GM19351 (cell line): ENCODE measurements at regions not wholly inside any gene's neighbourhood (a gene's known extent, or its start where the extent isn't known, plus 50 kb on each side); places are given as distances from the start of the nearest gene placed in this dataset.
"Not testable (repeated sequence)": the region's sequence is repeated elsewhere in the genome, so short reads cannot be mapped to it uniquely, and the experiment has no call there.

Experiments used
- ATAC-seq: cut with Tn5 transposase; IDR thresholded peaks from one replicate; pipeline ENCODE4 v1.9.1; 2021; ENCODE audit warnings: mild to moderate bottlenecking, moderate library complexity; ENCODE audit not compliant: unreplicated experiment

DNA sequence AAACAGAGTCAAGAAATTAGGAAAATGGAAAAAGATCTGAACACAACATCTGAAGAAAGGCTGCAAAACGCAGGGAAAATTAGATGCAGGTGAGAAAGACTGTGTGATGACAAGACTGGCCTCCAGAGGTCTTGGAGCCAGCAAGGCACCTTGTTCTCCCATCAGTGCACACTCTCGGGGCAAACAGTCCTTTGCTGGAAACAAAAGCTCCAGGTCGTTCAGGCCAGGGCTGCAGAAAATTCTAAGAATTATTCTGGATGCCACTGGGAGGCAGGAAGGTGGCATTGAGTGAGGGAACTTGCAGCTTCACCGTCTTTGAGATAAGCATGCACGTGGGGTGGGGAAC lies 219.9 kb upstream of the SSTR4 start:
- ATAC-seq: no peak

DNA sequence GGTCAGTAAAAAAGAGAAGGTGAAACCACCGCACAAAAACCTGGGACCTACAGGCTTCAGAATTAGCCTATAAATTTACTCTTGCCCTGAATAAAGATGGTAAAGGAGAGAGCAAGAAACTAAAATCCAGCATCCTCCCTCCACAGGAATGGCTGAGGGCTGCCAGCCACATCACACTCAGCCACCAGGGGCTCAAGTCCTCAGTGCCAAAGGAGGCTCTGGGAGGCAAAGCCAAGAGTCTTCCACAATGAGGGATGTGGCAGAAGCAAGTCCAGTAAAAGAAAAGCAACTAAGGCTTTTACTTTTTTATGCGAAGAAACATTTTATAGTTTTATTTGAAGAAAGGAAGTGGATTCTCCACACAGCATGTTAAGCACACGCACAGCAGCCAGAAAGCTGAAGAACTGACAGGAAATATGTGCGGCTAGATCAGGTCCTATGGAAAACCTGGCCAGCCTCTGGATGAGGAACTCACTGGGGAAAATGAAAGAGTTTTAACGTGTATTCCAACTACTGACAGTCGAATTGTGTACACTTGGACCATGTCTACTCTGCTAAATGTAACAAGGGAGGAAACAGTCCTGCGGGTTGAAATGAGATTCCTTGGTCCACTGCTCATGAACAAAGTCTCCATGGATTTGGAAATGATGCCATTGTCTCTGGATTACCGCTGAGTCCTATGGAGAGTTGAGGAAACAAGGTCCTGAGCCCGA lies 219.4 kb upstream of the SSTR4 start:
- no peak for ATAC-seq

DNA sequence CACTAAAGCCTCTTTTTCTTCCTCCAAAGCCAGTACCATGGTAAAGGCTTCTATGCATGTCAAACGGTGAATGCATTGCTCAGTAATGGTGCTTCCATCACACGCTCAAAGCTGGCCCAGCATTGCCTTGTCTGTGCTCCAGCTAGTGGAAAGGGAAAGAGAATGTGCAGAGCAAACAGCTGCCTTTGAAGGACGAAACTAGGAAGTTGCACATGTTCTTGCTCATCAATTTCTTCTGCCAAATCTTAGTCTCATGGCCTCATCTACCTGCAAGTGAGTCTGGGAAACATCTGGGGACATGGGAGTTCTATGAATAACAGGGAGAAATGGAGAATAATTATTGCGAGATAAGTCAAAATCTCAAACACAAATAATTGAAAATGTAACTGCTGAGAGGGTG lies 216.5 kb upstream of the SSTR4 start:
- ATAC-seq: no peak

DNA sequence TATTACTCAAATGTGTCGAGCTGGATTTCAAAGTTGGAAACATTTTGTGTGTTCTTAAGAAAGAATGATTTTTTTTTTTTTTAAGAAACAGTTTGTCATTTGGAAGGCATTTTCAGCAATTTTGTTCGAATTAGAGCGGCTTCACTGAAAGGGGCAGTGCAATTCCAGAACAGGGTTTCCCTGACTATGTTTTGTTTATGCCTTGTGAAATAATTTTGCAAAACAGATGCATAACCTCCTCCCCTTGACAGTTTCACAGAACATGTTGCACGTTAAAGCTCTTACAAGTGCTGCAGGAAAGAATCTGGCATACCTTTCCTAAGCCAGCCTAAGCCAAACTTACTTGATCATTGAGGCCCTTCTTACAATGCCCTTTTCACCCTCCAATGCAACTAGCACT lies 216.0 kb upstream of the SSTR4 start:
- ATAC-seq: no peak

DNA sequence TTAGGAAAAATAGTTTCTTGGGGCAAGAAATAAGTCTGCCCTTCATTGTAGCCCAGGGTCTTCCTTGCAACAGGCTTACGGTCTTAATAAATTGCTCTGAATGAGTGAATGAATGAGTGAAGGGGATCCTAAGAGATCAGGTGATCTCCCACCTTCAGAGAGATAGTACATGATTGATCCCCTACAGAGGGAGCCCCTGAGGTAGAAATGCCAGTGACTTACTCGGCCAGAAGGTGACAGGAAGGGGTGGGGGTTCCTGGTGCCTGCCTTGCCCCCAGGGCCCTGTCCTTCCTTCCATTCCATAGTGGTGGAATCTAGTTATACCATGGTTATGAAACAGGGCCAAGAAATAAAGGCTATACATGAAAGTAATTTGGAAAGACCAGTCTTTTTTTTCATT lies 215.3 kb upstream of the SSTR4 start:
- ATAC-seq: no peak

DNA sequence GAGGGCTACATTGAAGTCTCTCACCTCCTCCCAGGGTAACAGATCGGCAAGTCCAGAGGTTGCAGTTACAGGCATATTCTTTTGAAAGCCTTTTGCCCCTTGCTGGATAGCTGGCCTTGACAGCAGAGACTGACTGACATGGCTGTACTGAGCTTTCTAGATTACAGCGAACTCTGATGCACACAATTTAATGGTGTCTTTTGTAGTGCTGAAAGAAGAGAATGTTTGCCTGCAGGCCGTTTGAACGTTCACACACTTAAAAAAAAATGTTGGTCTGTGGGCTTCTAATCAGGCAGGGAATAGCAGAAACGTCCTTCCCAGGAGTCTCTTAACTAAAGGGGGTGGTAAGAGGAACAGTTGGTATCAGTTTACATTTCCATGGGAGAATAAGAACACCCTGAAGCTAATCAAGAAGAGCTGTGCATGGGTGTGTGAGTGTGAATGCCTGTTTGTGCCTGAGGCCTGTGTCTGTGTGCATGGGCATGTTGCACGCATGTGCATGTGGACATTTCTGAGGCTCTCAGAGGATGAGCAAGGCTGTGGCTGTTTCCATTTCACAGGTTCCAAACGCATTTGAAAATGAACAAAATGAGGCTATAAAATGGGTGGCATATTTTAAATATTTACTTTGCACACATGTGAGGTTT lies 213.9 kb upstream of the SSTR4 start:
- no peak for ATAC-seq

DNA sequence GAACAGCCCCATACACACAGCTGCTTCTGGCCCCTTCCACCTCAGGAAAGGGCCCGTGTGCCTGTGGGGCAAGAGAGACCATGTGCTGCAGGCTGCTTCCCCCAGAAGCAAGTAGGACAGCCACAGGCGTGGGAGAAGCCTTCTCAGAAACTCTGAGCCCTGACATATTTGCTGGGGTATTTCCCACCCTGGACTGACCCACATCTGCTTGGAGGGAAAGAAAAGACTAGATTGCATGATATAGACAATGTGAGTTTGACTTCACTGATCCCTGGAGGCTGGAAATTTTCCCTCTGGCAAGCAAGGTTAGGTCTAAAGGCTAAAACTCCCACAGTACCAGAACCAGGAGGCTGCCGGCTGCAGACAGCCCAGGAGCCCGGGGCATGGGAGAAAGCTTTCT lies 213.3 kb upstream of the SSTR4 start:
- ATAC-seq: no peak

DNA sequence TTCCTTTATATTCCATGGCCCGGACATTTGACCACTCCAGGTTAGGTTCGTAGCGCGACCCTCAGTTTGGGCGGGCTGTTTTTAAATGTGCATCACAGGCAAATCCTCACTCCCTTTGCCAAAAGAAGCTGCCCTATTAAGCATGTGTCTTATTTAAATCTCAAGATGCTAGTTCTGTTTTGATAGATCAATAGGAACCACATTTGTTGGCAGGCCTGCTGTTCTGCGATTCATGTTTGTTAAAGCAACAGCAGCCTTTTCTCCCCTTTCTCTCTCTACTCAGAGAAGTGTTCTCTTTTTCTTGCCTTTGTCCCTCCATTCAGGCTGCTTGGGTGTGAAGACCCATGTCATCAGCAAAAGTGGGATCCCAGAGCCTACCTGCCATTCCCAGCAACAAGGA lies 212.0 kb upstream of the SSTR4 start:
- ATAC-seq: no peak

DNA sequence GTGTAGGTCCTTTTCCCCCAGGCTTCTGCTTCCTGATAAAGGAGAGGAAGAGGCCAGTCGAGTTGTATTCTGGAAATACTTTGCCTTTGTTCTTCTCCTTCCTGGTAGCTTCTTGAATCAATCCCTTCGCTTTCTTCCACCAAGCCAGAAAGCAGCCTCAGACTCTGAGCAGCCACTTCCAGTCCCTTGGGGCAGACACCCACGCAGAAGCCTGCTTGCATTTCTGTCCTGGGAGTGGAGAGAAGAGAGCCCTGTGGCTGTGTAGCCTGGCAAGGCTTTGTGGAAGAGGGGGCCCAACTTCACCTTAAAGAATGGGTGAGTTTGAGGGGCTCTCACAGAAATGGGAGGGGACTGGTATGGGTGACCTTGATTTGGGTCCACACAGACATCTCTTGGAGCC lies 211.0 kb upstream of the SSTR4 start:
- ATAC-seq: no peak

DNA sequence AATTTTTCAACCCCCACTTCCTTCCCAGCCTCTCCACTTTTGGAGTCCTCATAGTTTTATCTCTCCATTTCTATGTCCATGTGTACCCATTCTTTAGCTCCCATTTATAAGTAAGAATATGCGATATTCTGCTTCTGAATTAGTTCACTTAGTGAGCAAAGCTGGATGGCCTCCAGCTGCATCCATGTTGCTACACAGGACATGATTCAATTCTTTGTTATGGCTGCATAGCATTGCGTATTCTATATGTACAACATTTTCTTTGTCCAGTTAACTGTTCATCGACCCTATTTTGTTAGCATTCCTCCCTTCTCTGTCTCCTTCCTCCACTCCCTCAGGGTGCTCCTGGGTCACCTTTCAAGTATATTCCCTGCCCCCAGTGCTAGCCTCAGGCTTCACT lies 210.0 kb upstream of the SSTR4 start:
- ATAC-seq: no peak

DNA sequence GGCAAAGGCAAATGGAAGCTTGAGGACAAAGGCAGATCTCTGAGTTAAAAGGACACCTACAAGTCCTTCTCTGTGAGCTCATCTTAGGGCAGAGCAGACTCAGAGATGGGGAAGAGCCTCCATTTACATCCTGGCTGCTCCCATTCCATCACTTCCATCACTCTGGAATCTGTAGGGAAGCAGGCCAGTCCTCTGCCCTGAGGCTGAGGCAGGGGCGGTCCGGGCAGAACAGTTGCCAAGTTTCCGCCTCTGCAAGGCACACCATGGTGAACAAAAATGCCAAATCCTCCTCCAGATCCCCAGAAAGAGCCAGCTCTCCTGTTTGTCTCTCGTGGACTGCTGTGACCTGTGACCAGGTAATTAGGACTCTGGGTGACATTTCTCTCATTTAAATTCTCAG lies 209.6 kb upstream of the SSTR4 start:
- no peak for ATAC-seq

DNA sequence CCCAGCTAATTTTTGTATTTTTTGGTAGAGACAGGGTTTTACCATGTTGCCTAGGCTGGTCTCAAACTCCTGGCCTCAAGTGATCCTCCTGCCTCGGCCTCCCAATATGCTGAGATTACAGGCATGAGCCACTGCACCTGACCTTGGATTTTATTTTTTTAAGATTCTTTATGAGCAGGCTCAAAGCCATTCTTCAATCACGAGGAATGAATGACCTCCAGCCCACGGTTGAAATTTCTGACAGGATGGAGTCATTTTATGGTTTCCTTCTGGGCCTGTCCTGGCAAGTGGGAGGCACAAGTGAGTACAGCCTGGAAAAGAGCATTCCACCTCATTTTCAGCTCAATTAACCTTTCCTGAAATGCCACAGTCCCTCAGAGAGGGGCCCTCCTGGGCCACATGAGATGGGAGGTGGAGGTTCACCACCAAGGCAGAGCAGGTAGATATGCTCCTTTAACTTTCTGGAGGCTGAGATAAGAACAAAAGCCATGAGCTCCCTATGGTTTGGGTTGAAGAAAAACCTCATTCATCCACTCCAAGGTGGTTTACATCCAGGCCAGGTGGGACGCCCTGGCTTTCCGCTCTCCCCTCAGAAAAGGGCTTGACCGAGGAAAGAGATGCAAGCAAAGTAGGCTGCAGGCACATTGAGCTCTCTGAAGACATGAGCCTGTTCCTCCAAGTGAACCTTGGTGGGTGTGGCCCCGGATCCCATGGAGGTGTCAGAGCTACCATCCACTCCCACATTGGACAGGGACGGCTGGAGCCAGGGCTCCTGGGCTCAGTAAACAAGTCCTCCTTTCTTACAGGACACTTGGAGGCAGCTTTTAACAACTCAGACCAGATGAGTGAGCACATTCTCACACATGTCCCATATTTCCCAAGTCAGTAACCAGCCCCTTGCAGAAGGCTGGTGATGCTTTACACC lies 208.5 kb upstream of the SSTR4 start:
- ATAC-seq: no peak

DNA sequence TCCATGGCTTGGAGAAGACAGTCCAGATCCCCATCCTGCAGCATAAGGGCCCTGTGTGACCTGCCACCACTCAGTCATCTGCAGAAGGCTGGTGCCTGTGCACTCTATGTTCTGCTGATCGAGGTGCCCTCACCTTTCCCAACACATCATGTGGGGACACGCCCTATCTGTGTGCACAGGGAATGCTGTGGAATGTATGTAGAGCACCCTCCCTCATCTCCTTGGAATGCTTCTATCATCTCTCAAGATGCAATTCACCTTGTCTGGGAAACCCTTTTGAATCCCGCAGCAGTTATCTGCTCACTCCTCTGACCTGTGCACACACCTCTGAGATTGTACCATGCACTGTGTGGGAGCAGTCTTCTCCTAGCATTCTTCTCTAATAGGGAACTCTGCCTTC lies 207.2 kb upstream of the SSTR4 start:
- ATAC-seq: no peak

DNA sequence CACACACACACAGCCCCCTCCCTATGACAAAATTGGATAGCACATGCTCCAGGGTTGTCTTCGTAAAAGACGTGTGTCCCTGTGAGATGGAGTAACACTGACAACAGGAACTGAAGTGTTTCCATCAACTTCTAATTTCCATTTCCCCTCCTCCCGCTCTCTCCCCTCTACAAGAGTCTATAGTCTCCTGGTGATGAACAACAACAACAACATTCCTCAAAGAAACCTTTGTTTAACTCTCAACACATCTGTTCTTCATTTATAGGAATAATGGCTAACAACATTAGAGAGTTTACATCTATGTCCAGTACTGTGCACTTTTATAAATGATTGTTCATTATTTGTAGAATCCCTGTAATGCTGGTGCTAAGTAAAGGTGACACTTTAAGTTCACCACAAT lies 205.8 kb upstream of the SSTR4 start:
- ATAC-seq: no peak

DNA sequence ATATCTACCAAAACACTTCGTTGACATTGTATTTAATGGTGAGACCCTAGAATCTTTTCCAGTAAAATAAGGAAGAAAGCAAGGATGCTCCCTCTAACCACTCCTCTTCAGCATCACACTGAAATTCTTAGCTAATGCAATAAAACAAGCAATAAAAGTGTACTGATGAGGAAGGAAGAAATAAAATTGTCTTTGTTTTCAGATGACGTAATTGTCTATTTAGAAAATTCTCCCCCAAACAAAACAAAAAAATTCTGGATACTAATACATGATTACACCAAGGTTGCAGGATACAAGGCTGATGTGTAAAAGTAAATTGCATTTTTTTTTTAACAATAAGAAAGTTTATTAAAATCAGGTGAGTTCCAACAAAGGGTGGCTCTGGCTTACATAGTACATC lies 205.0 kb upstream of the SSTR4 start:
- ATAC-seq: no peak

DNA sequence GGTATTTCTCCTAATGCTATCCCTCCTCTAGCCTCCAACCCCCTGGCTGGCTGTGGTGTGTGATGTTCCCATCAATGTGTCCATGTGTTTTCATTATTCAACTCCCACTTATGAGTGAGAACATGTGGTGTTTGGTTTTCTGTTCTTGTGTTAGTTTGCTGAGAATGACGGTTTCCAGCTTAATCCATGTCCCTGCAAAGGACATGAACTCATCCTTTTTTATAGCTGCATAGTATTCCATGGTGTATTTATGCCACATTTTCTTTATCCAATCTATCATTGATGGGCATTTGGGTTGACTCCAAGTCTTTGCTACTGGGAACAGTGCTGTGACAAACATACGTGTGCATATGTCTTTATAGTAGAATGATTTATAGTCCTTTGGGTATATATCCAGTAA lies 204.4 kb upstream of the SSTR4 start:
- not testable (repeated sequence) for ATAC-seq

DNA sequence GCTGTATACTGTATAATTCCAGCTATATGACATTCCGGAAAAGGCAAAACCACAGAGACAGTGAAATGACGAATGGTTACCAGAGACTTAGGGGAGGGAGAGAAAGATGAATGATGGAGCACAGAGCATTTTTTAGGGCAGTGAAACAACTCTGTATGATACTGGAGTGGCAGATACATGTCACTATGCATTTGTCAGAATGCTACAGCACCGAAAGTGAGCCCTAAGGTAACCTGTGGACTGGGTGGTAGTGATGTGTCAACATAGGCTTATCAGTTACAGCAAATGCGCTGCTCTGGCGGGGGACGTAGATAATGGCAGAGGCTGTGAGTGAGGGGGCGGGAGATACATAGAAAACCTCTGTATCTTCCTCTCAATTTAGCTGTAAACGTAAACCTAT lies 201.3 kb upstream of the SSTR4 start:
- no peak for ATAC-seq

DNA sequence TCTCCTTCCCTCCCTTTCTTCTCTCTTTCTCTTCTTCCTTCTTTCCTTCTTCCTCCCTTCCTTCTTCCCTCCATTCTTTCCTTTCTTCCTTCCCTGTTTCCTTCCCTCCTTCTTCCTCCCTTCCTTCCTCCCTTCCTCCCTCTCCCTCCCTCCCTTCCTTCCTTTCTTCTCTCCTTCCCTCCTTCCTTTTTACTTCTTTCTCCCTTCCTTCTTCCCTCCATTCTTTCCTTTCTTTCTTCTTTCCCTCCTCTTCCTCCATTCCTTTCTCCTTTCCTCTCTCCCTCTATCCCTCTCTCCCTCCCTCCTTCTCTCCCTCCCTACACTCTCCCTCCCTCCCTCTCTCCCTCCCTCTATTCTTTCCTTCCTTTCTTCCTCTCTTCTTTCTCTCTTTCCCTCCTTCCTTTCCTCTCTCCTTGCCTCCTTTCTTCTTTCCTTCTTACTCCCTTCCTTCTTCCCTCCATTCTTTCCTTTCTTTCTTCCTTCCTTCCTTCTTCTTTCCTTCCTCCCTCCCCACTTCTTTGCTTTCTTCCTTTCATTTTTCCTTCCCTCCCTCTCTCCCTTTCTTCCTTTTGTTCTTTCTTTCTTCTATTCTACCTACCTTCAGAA lies 200.4 kb upstream of the SSTR4 start:
- ATAC-seq: no peak

DNA sequence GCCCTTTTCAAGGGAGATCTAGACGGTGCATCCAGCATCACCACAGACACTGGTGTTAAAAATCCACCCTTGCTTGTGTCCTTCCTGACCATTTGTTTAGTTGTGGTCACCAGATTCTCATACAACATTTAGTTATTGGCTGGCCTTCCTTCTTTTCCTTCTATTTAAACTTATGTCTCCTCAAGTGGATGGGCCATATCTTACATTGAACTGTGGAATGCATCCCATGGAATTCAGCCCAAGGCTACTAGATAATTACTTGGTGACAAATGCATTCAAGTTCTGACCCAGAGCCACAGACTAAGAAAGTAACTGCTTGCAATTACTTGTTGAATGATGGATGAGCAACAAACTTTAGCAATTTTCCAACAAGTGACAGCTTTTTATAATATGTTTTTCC lies 198.9 kb upstream of the SSTR4 start:
- ATAC-seq: no peak

DNA sequence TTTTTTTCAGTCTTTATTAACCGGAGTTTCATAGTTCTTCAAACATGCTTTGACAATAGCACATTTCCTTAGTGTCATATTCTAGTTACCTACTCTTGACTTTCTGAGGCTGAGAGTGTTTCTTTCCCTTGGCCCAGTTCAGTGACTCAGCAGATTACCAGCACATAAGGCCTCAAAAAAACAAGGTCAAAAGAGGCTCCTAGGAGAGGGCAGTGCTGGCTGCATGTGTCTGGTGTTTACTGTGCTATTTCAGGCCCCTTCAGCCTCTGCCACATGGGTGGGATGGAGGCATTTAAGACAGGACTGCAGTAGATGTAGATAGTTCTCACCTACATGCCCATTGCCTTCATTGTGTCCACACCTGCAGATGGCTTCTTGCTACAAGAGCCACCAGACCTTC lies 198.2 kb upstream of the SSTR4 start:
- ATAC-seq: no peak

DNA sequence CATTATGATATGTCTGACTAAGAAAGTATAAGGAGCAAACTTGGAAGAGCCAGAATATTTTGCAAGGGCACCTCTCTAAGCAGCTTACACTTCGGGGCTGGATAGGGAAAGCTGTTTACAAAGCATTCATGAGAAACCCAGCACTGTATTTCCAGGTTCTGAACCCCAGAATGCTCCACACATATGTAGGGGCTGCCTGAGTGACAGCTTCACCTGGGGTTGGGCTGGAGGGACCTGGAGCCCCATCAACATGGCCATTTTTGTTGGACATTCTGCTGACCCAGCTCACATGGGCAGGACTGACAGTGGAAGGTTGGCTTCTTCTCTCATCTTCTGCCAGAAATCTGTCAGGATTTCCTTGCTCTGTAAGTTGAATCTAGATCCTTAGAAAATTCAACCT lies 197.1 kb upstream of the SSTR4 start:
- ATAC-seq: no peak

DNA sequence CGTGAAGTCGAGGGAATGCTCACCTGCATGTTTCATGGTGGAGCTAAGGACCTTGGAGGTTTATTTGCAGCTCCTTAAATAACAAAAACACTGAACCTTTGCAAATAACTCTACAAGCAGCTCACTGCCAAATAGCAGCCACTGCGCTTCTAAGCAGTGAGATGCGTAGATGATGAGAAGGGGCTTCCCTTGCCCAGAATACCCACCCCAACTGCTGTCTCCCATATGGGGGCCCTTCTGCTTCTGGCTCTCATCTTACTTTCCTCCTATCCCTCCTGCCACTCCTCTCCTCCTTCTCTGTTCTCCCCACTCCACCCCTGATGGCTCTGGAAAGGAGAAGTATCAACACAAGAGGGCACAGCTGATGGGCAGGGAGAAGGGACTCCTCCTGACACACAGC lies 193.3 kb upstream of the SSTR4 start:
- ATAC-seq: no peak
